Glutamatergic neuron (in vitro differentiated cells): ENCODE measurements at regions not wholly inside any gene's neighbourhood (a gene's known extent, or its start where the extent isn't known, plus 50 kb on each side); places are given as distances from the start of the nearest gene placed in this dataset.
"Not testable (repeated sequence)": the region's sequence is repeated elsewhere in the genome, so short reads cannot be mapped to it uniquely, and the experiment has no call there.

Experiments used
- DNase-seq: peaks from one replicate; pipeline ENCODE4 v3.0.0; 2022
- H3K27ac Mint-ChIP-seq: one replicate; pipeline ENCODE4 v1.8.0; 2020; ENCODE audit warnings: mild to moderate bottlenecking, mixed read lengths, inconsistent platforms; ENCODE audit not compliant: unreplicated experiment
- H3K27me3 Mint-ChIP-seq: one replicate; pipeline ENCODE4 v1.8.0; 2020; ENCODE audit warnings: mild to moderate bottlenecking, moderate library complexity, mixed read lengths, inconsistent platforms; ENCODE audit not compliant: unreplicated experiment
- H3K36me3 Mint-ChIP-seq: one replicate; pipeline ENCODE4 v1.8.0; 2020; ENCODE audit warnings: mild to moderate bottlenecking, mixed read lengths, inconsistent platforms; ENCODE audit not compliant: unreplicated experiment
- H3K4me1 Mint-ChIP-seq: one replicate; pipeline ENCODE4 v1.8.0; 2020; ENCODE audit warnings: mild to moderate bottlenecking, low read depth, mixed read lengths, inconsistent platforms; ENCODE audit not compliant: unreplicated experiment
- H3K4me3 Mint-ChIP-seq: one replicate; pipeline ENCODE4 v1.8.0; 2020; ENCODE audit warnings: mild to moderate bottlenecking, mixed read lengths, inconsistent platforms; ENCODE audit not compliant: unreplicated experiment
- H3K9me3 Mint-ChIP-seq: one replicate; pipeline ENCODE4 v1.8.0; 2020; ENCODE audit warnings: mild to moderate bottlenecking, moderate library complexity, mixed read lengths, inconsistent platforms; ENCODE audit not compliant: unreplicated experiment
- TF ChIP-seq, protein P1 (sequence below): fragments of 200-600 bp; sonication (generic); IDR thresholded peaks from one replicate; pipeline ENCODE4 v1.5.0; 2021; ENCODE audit not compliant: partially characterized antibody, unreplicated experiment

DNA sequence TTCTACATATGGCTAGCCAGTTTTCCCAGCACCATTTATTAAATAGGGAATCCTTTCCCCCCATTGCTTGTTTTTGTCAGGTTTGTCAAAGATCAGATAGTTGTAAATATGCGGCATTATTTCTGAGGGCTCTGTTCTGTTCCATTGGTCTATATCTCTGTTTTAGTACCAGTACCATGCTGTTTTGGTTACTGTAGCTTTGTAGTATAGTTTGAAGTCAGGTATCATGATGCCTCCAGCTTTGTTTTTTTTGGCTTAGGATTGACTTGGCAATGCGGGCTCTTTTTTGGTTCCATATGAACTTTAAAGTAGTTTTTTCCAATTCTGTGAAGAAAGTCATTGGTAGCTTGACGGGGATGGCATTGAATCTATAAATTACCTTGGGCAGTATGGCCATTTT is 60.0 kb upstream of the GPC3 start:
- not testable (repeated sequence) for H3K4me1 Mint-ChIP-seq, H3K27me3 Mint-ChIP-seq, H3K9me3 Mint-ChIP-seq, H3K36me3 Mint-ChIP-seq, DNase-seq, H3K4me3 Mint-ChIP-seq, H3K27ac Mint-ChIP-seq

DNA sequence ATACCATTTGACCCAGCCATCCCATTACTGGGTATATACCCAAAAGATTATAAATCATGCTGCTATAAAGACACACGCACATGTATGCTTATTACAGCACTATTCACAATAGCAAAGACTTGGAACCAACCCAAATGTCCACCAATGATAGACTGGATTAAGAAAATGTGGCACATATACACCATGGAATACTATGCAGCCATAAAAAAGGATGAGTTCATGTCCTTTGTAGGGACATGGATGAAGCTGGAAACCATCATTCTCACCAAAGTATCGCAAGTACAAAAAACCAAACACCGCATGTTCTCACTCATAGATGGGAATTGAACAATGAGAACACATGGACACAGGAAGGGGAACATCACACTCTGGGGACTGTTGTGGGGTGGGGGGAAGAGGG is 81.7 kb upstream of the GPC3 start:
- H3K4me1 Mint-ChIP-seq, H3K27ac Mint-ChIP-seq, H3K4me3 Mint-ChIP-seq, H3K27me3 Mint-ChIP-seq, H3K36me3 Mint-ChIP-seq, H3K9me3 Mint-ChIP-seq, DNase-seq: not testable (repeated sequence)

DNA sequence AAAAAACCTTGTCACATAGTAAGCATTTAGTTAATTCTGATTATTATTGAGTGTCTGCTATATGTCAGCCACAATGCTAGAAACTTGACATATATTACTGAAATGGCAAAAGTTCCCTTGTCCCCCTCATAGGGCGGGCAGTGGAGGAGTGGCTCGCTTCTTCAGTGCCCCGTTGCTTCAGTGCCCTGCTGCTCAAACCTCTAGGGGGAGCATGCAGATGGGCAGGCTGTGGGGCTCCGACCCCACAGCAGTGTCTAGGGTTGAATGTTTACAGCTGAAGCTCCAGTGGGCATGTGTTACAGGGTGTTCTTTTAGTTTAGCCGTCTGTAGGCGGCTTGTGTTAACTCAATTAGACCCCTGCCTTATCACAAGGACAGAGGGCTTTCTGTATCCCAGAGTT is 86.5 kb upstream of the GPC3 start:
- not testable (repeated sequence) for H3K9me3 Mint-ChIP-seq, H3K27ac Mint-ChIP-seq, H3K36me3 Mint-ChIP-seq, DNase-seq, H3K4me1 Mint-ChIP-seq, H3K4me3 Mint-ChIP-seq, H3K27me3 Mint-ChIP-seq

DNA sequence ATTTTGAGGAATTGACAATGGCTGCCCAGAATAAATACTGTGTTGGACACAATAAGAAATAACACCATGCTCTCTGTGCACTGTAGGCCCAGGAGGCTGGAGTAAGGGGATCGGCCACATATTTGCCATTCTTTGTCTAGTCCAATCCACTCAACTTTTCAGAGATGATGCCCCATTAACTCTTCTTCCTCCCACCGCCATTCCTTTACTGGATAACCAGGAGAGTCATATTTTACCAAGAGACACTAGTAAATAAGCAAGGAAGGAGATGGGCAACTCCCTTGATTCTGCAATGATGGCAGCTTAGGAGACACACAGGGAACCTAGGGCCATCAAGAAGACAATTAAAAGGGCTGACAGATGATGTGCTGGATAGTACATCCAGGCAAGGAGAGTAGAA is 87.9 kb upstream of the GPC3 start:
- Mint-ChIP-seq H3K4me3 (no peak overlapping the region), H3K27ac (no peak overlapping the region), H3K36me3 (no peaks in the 10 kb centered on the region), H3K4me1 (no peaks in the 10 kb centered on the region), H3K27me3 (peaks cover 2% of the 10 kb centered on the region), H3K9me3 (no peaks in the 10 kb centered on the region)
- DNase-seq, result no peak
- TF ChIP-seq, protein P1, sequence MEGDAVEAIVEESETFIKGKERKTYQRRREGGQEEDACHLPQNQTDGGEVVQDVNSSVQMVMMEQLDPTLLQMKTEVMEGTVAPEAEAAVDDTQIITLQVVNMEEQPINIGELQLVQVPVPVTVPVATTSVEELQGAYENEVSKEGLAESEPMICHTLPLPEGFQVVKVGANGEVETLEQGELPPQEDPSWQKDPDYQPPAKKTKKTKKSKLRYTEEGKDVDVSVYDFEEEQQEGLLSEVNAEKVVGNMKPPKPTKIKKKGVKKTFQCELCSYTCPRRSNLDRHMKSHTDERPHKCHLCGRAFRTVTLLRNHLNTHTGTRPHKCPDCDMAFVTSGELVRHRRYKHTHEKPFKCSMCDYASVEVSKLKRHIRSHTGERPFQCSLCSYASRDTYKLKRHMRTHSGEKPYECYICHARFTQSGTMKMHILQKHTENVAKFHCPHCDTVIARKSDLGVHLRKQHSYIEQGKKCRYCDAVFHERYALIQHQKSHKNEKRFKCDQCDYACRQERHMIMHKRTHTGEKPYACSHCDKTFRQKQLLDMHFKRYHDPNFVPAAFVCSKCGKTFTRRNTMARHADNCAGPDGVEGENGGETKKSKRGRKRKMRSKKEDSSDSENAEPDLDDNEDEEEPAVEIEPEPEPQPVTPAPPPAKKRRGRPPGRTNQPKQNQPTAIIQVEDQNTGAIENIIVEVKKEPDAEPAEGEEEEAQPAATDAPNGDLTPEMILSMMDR, result no peak

DNA sequence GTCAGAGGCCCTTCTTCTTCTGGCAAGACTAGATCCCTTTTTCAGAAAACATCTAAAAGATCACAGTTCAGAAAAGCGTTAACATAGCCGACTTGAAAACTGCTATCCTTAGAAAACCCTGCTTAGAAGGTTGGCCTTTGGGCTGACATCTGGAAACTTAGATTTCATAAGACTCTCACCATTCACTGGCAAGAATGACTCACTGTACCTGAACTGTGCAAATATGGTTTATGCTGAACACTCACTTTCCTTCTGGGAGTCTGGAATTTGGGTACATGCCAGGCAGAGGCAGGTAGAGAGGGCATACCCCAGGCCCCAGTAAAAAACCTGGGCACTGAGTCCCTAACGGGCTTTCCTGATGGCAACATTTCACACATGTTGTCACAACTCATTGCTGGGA is 88.8 kb upstream of the GPC3 start:
- Mint-ChIP-seq H3K36me3 (peaks cover 5% of the 10 kb centered on the region), H3K4me3 (no peak overlapping the region), H3K4me1 (no peaks in the 10 kb centered on the region), H3K27ac (no peak overlapping the region), H3K9me3 (no peaks in the 10 kb centered on the region), H3K27me3 (peaks cover 2% of the 10 kb centered on the region)
- TF ChIP-seq, protein P1, result no peak
- no peak for DNase-seq

DNA sequence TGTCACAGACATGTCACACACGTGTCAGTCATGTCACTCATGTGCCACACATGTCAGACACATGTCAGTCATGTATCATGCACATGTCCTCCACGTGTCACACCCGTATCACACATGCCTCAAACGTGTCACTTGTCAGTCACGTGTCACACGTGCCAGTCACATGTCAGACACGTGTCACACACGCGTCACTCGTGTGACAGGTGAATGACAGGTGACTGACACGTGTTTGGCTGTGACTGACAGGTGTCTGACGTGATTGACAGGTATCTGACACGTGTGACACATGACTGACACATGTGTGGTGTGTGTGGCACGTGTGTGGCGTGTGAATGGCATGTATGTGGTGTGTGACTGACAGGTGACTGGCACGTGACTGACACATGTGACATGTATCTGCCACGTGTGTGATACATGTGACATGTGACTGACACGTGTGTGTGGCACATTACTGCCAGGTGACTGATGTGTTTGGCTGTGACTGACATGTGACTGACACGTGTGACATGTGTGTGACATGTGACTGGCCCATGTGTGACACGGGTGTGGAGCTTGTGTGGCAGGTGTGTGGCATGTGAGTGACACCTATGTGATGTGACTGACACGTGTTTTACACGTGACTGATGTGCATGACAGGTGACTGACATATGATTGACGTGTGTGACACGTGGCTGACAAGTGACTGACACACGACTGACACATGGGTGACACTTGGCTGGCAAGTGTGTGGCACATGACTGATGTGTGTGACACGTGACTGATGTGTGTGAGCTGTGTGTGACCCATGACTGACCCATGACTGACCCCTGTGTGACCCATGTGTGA is 90.7 kb upstream of the GPC3 start:
- TF ChIP-seq, protein P1, result no peak
- Mint-ChIP-seq H3K9me3 (no peaks in the 10 kb centered on the region), H3K27me3 (peaks cover 2% of the 10 kb centered on the region), H3K4me1 (no peaks in the 10 kb centered on the region), H3K36me3 (peaks cover 7% of the 10 kb centered on the region), H3K27ac (no peak overlapping the region), H3K4me3 (no peak overlapping the region)
- no peak for DNase-seq
